LNCaP clone FGC (cell line): ENCODE measurements at regions not wholly inside any gene's neighbourhood (a gene's known extent, or its start where the extent isn't known, plus 50 kb on each side); places are given as distances from the start of the nearest gene placed in this dataset.

Source experiments
- DNase-seq: peaks from one replicate; pipeline ENCODE4 v3.0.0-alpha.2; 2011; ENCODE audit warnings: low read depth
- H3K4me3 ChIP-seq: 2 replicates; pipeline ENCODE4 v1.5.1; 2011; ENCODE audit warnings: mild to moderate bottlenecking, low read depth, low read length, control low read depth
- TF ChIP-seq, protein P1 (sequence below): IDR thresholded peaks from 2 replicates; pipeline ENCODE4 v1.5.1; 2012; ENCODE audit warnings: mild to moderate bottlenecking; ENCODE audit not compliant: control insufficient read depth, insufficient read depth; ENCODE audit errors: extremely low read depth

- TF ChIP-seq, protein P1, sequence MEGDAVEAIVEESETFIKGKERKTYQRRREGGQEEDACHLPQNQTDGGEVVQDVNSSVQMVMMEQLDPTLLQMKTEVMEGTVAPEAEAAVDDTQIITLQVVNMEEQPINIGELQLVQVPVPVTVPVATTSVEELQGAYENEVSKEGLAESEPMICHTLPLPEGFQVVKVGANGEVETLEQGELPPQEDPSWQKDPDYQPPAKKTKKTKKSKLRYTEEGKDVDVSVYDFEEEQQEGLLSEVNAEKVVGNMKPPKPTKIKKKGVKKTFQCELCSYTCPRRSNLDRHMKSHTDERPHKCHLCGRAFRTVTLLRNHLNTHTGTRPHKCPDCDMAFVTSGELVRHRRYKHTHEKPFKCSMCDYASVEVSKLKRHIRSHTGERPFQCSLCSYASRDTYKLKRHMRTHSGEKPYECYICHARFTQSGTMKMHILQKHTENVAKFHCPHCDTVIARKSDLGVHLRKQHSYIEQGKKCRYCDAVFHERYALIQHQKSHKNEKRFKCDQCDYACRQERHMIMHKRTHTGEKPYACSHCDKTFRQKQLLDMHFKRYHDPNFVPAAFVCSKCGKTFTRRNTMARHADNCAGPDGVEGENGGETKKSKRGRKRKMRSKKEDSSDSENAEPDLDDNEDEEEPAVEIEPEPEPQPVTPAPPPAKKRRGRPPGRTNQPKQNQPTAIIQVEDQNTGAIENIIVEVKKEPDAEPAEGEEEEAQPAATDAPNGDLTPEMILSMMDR: no peak
- H3K4me3 ChIP-seq: no peak overlapping the region
- no peak for DNase-seq
Observed at GRCh38 chr3:176896165-176896564, 301.1 kb downstream of the TBL1XR1 start.

- TF ChIP-seq, protein P1: no peak
- no peak overlapping the region for H3K4me3 ChIP-seq
Observed at GRCh38 chr3:176879710-176880109, 317.6 kb downstream of the TBL1XR1 start.

GRCh38 chr3:176873261-176873660 is 324.0 kb downstream of the TBL1XR1 start:
- TF ChIP-seq, protein P1: no peak
- no peak overlapping the region for H3K4me3 ChIP-seq
- DNase-seq: no peak

More at GRCh38 chr3:176879710-176880109, 317.6 kb downstream of the TBL1XR1 start:
- DNase-seq: no peak

- no peak overlapping the region for H3K4me3 ChIP-seq
- TF ChIP-seq, protein P1: peak; percentile 78
- peak; percentile 39 for DNase-seq
Observed at GRCh38 chr3:176872771-176873209, 324.5 kb downstream of the TBL1XR1 start.

DNA sequence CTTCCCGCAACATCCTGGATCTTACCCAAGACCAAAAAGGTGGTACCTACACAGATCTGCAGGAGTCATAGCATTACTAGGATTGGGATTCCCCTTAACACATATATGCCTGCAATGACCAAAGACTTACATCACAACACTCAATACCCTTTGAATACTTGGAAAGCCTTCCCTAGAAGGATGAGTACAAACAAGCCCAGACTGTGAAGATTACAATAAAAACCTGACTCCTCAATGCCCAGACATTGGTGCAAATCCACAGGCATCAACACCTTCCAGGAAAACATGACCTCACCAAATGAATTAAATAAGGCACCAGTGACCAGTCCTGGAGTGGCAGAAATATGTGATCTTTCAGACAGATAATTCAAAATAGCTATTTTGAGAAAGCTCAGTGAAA is 326.8 kb downstream of the TBL1XR1 start:
- TF ChIP-seq, protein P1: no peak
- no peak for DNase-seq

DNA sequence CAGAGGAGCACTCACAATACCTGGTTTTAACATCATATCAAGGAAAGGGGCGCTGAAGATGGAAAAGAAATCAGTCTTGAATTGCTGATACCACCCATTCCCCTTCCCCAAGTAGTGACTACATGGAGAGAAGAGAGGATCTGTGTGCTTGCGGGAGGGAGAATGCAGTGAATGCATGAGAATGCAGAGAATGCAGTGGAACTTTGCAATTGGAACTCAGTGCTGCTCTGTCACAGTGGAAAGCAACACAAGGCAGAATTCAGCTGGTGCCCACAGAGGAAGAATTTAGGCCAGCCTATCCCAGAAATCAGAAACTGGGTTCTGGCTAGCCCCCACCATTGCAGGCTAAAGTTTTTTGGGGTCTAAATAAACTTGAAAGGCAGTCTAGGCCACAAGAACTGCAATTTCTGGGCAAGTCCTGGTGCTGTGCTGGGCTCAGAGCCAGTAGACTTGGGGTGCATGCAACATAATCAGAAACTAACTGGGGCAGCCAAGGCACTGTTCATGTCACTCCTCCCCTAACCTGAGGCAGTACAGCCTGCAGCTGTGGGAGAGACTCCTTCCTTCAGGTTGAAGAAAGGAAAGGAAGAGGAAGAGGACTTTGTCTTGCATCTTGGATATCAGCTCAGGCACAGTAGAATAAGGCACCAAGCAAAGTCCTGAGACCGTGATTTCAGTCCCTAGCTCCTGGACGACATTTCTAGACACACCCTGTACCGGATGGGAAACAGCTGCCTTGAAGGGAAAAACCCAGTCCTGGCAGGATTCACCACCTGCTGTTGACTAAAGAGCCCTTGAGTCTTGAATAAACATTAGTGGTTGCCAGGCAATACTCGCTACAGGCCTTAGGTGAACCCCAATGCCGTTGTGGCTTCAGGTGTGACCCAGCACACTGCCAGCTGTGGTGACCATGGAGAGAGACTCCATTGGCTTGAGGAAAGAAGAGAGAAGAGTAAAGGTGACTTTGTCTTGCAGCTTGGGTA is 329.3 kb downstream of the TBL1XR1 start:
- no peak overlapping the region for H3K4me3 ChIP-seq
- peak; percentile 39 for DNase-seq
- TF ChIP-seq, protein P1: no peak

More for the DNA sequence above, 326.8 kb downstream of the TBL1XR1 start:
- no peak overlapping the region for H3K4me3 ChIP-seq
